Frontal cortex (tissue), 3 donors: ENCODE measurements at regions not wholly inside any gene's neighbourhood (a gene's known extent, or its start where the extent isn't known, plus 50 kb on each side); places are given as distances from the start of the nearest gene placed in this dataset.
"Not testable (repeated sequence)": the region's sequence is repeated elsewhere in the genome, so short reads cannot be mapped to it uniquely, and the experiment has no call there.

Experiments used
- DNase-seq, 2 donors: peaks; one replicate each; pipeline ENCODE4 v3.0.0; 2012; ENCODE audit warnings: low spot score in 2 of 2
- FAIRE-seq: peaks from 2 replicates; lab custom pipeline; 2012; peaks lifted over from hg19 to GRCh38; lab: Jason Lieb, UNC
- donor health status: control.
- donor health status: control.
- donor health status: control.

GRCh38 chr17:20678424-20678823 lies 98.9 kb downstream of the CDRT15L2 start:
- DNase-seq, FAIRE-seq: not testable (repeated sequence)

GRCh38 chr17:20681746-20682722 lies 102.5 kb downstream of the CDRT15L2 start:
- FAIRE-seq, DNase-seq: not testable (repeated sequence)

GRCh38 chr17:20683651-20684229 lies 104.2 kb downstream of the CDRT15L2 start:
- not testable (repeated sequence) for FAIRE-seq, DNase-seq

- DNase-seq, FAIRE-seq: not testable (repeated sequence)
Observed at GRCh38 chr17:20684975-20685374, 105.5 kb downstream of the CDRT15L2 start.

- DNase-seq, FAIRE-seq: not testable (repeated sequence)
Observed at GRCh38 chr17:20687584-20687983, 108.1 kb downstream of the CDRT15L2 start.

GRCh38 chr17:20689170-20689749 lies 109.7 kb downstream of the CDRT15L2 start:
- FAIRE-seq, DNase-seq: not testable (repeated sequence)

GRCh38 chr17:20692706-20693105 lies 113.2 kb downstream of the CDRT15L2 start:
- FAIRE-seq, DNase-seq: not testable (repeated sequence)

- FAIRE-seq, DNase-seq: not testable (repeated sequence)
Observed at GRCh38 chr17:20695871-20696270, 116.3 kb downstream of the CDRT15L2 start.

GRCh38 chr17:20698463-20699206 lies 119.1 kb downstream of the CDRT15L2 start:
- DNase-seq, FAIRE-seq: not testable (repeated sequence)

GRCh38 chr17:20700528-20700927 lies 121.0 kb downstream of the CDRT15L2 start:
- not testable (repeated sequence) for FAIRE-seq, DNase-seq

GRCh38 chr17:20701366-20701765 lies 121.8 kb downstream of the CDRT15L2 start:
- not testable (repeated sequence) for DNase-seq, FAIRE-seq

GRCh38 chr17:20702692-20703091 lies 123.2 kb downstream of the CDRT15L2 start:
- FAIRE-seq (no peak), DNase-seq (no peak)

- no peak for FAIRE-seq
- DNase-seq, result no peak
Observed at GRCh38 chr17:20703781-20704180, 124.3 kb downstream of the CDRT15L2 start.

- not testable (repeated sequence) for FAIRE-seq, DNase-seq
Observed at GRCh38 chr17:20705186-20705585, 125.7 kb downstream of the CDRT15L2 start.

- DNase-seq, result no peak
- no peak for FAIRE-seq
Observed at GRCh38 chr17:20706751-20707373, 127.3 kb downstream of the CDRT15L2 start.

GRCh38 chr17:20708821-20709220 lies 129.3 kb downstream of the CDRT15L2 start:
- not testable (repeated sequence) for DNase-seq, FAIRE-seq

- not testable (repeated sequence) for FAIRE-seq, DNase-seq
Observed at GRCh38 chr17:20716481-20716880, 137.0 kb downstream of the CDRT15L2 start.

- FAIRE-seq (no peak), DNase-seq (no peak)
Observed at GRCh38 chr17:20721171-20721570, 141.6 kb downstream of the CDRT15L2 start.

GRCh38 chr17:20724391-20724790 lies 144.9 kb downstream of the CDRT15L2 start:
- DNase-seq, result not testable (repeated sequence)

More at GRCh38 chr17:20724391-20724790, 144.9 kb downstream of the CDRT15L2 start:
- FAIRE-seq, result not testable (repeated sequence)
